HUES48 (cell line): ENCODE measurements at regions not wholly inside any gene's neighbourhood (a gene's known extent, or its start where the extent isn't known, plus 50 kb on each side); places are given as distances from the start of the nearest gene placed in this dataset.
"Not testable (repeated sequence)": the region's sequence is repeated elsewhere in the genome, so short reads cannot be mapped to it uniquely, and the experiment has no call there.

Source experiments
- H3K27ac ChIP-seq: one replicate; pipeline ENCODE4 v1.7.0; 2013; ENCODE audit warnings: low read depth, low read length, inconsistent platforms
- H3K27me3 ChIP-seq: 2 replicates; pipeline ENCODE4 v1.6.1; 2013; ENCODE audit warnings: mild to moderate bottlenecking, low read length; ENCODE audit not compliant: control insufficient read depth, insufficient read depth
- H3K36me3 ChIP-seq: 2 replicates; pipeline ENCODE4 v1.6.1; 2013; ENCODE audit warnings: low read length; ENCODE audit not compliant: control insufficient read depth, insufficient read depth
- H3K4me1 ChIP-seq: 2 replicates; pipeline ENCODE4 v1.6.1; 2013; ENCODE audit warnings: mild to moderate bottlenecking, low read length; ENCODE audit not compliant: control insufficient read depth, insufficient read depth
- H3K4me3 ChIP-seq: 2 replicates; pipeline ENCODE4 v1.5.1; 2013; ENCODE audit warnings: mild to moderate bottlenecking, low read depth, low read length
- H3K9ac ChIP-seq: 2 replicates; pipeline ENCODE4 v1.6.1; 2013; ENCODE audit warnings: mild to moderate bottlenecking, low read depth, low read length, moderate library complexity
- H3K9me3 ChIP-seq: 2 replicates; pipeline ENCODE4 v1.6.1; 2013; ENCODE audit warnings: low read length; ENCODE audit not compliant: control insufficient read depth, insufficient read depth

GRCh38 chr11:81255895-81256294 lies 1477.8 kb downstream of the FAM181B start:
- H3K9me3 ChIP-seq = no peaks in the 10 kb centered on the region
- H3K36me3 ChIP-seq = no peaks in the 10 kb centered on the region

DNA sequence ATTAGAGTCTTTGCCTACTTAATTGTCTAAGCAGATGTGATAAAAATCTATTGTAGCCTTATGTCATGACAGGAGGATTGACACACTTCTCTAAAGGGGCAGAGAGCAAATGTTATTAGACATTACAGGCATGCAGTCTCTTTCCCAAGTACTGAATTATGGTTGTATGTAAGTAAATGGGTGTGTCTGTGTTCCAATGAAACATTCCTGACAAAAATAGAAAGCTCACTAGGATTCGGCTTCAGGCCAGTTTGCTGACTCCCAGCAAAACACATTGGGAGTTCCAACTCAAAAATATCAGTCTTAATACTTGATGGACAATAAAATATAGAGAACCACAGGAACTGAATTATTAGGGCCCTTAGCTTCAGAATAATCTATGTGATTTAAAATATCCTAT lies 1480.4 kb downstream of the FAM181B start:
- H3K4me3 ChIP-seq = no peak overlapping the region
- H3K9ac ChIP-seq = no peak overlapping the region
- H3K27me3 ChIP-seq = no peaks in the 10 kb centered on the region
- H3K36me3 ChIP-seq = no peaks in the 10 kb centered on the region
- H3K4me1 ChIP-seq = no peaks in the 10 kb centered on the region
- H3K27ac ChIP-seq = no peak overlapping the region
- H3K9me3 ChIP-seq = no peaks in the 10 kb centered on the region

More at GRCh38 chr11:81255895-81256294, 1477.8 kb downstream of the FAM181B start:
- no peak overlapping the region for H3K27ac ChIP-seq
- H3K4me1 ChIP-seq = no peaks in the 10 kb centered on the region
- H3K27me3 ChIP-seq = no peaks in the 10 kb centered on the region
- H3K4me3 ChIP-seq = no peak overlapping the region
- H3K9ac ChIP-seq = no peak overlapping the region

DNA sequence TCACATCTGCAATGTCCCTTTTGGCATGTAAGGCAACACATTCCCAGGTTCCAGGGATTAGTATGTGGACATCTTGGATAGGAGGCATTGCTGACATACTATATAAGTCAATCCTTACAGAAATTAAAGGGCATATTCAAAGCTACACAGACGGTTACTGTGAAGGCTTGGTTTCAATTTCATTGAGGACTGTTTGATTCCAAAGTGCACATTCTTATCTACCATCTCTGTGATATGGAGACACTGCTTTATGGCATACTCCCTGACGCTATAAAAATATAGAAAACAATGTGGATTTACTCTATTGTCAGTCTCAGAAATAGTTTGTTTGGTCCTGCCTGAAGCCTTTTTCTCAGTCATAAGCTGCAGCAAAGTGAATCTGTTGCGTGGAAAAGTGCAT lies 1486.7 kb downstream of the FAM181B start:
- no peak overlapping the region for H3K9ac ChIP-seq
- no peaks in the 10 kb centered on the region for H3K9me3 ChIP-seq
- H3K27ac ChIP-seq = no peak overlapping the region
- no peaks in the 10 kb centered on the region for H3K27me3 ChIP-seq
- H3K36me3 ChIP-seq = no peaks in the 10 kb centered on the region
- H3K4me3 ChIP-seq = no peak overlapping the region
- no peaks in the 10 kb centered on the region for H3K4me1 ChIP-seq

GRCh38 chr11:81245791-81246190 lies 1487.9 kb downstream of the FAM181B start:
- H3K36me3 ChIP-seq = no peaks in the 10 kb centered on the region
- H3K9me3 ChIP-seq = no peaks in the 10 kb centered on the region
- H3K4me1 ChIP-seq = no peaks in the 10 kb centered on the region
- no peak overlapping the region for H3K27ac ChIP-seq
- H3K27me3 ChIP-seq = no peaks in the 10 kb centered on the region
- no peak overlapping the region for H3K9ac ChIP-seq
- no peak overlapping the region for H3K4me3 ChIP-seq

- Histone ChIP-seq H3K9me3 (no peaks in the 10 kb centered on the region), H3K9ac (no peak overlapping the region), H3K4me3 (no peak overlapping the region), H3K36me3 (no peaks in the 10 kb centered on the region), H3K4me1 (no peaks in the 10 kb centered on the region), H3K27ac (no peak overlapping the region), H3K27me3 (no peaks in the 10 kb centered on the region)
These were observed 1491.9 kb downstream of the FAM181B start for GRCh38 chr11:81241672-81242275.

GRCh38 chr11:81237139-81237538 lies 1496.5 kb downstream of the FAM181B start:
- H3K9me3 ChIP-seq = no peaks in the 10 kb centered on the region
- H3K36me3 ChIP-seq = no peaks in the 10 kb centered on the region
- H3K27ac ChIP-seq = no peak overlapping the region
- no peak overlapping the region for H3K4me3 ChIP-seq
- H3K27me3 ChIP-seq = no peaks in the 10 kb centered on the region
- H3K9ac ChIP-seq = no peak overlapping the region
- no peaks in the 10 kb centered on the region for H3K4me1 ChIP-seq

DNA sequence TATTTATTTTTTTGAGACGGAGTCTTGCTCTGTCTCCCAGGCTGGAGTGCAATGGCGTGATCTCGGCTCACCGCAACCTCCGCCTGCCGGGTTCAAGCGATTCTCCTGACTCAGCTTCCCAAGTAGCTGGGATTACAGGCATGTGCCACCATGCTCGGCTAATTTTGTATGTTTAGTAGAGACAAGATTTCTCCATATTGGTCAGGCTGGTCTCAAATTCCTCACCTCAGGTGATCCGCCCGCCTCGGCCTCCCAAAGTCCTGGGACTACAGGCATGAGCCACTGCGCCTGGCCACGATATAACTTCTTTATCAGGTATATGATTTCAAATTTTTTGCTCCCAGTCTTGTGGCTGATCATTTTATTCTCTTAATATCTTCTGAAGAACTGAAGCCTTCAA lies 1506.3 kb downstream of the FAM181B start:
- H3K4me1 ChIP-seq, H3K27ac ChIP-seq, H3K27me3 ChIP-seq, H3K9ac ChIP-seq, H3K4me3 ChIP-seq, H3K36me3 ChIP-seq, H3K9me3 ChIP-seq: not testable (repeated sequence)

DNA sequence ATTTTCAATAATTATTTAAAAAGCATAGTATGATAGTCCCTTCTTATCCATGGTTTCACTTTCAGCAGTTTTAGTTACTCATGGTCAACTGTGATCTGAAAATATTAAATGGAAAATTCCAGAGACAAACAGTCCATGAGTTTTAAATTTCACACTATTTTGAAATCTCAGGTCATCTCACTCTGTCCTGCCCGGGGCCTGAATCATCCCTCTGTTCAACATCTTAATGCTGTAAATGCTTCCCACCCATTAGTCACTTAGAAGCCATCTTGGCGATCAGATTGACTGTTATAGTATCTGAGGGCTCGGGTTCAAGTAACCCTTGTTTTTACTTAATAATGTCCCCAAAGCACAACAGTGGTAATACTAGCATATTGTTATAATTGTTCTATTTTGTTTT lies 1509.3 kb downstream of the FAM181B start:
- Histone ChIP-seq H3K9ac (no peak overlapping the region), H3K4me3 (no peak overlapping the region), H3K27me3 (no peaks in the 10 kb centered on the region), H3K27ac (no peak overlapping the region), H3K9me3 (no peaks in the 10 kb centered on the region), H3K4me1 (no peaks in the 10 kb centered on the region), H3K36me3 (no peaks in the 10 kb centered on the region)

GRCh38 chr11:81222491-81222890 lies 1511.2 kb downstream of the FAM181B start:
- Histone ChIP-seq H3K9me3 (no peaks in the 10 kb centered on the region), H3K4me1 (no peaks in the 10 kb centered on the region), H3K36me3 (no peaks in the 10 kb centered on the region), H3K27me3 (no peaks in the 10 kb centered on the region), H3K27ac (no peak overlapping the region), H3K9ac (no peak overlapping the region), H3K4me3 (no peak overlapping the region)

DNA sequence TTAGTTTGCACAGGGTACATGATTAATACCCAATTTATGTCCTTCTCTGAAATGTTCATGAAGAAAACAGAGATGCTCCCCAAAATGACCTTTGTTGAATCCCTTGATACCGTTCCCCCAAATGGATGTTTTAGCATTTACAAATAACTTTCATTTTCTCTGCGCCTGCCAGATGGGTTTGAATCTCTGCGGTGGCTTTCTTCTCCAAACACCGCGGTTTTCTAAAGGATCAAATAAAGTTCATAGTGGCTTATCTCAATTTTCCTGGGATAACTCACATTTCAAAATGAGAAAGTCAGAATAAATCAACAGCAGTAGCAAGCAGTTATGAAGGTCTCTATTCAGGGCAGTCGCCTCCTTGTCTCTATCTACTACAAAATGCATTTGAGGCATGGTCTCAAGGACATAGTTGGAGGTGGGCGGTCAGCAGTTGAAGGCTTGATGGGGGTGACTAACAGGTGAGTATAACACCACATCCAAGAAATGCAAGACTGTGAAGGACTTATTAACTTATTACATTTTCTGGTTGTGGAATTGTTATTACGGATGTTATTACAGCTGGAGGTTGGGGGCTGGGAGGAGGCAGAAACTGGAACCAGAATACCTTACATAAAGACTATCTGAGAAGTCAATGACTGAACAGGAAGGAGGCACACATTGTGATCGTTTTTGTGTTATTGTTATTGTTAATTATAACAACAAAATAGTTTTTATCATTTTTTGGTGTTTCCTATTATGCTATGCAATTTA lies 1513.3 kb downstream of the FAM181B start:
- Histone ChIP-seq H3K9ac (no peak overlapping the region), H3K4me1 (no peaks in the 10 kb centered on the region), H3K27me3 (no peaks in the 10 kb centered on the region), H3K9me3 (no peaks in the 10 kb centered on the region), H3K4me3 (no peak overlapping the region), H3K36me3 (no peaks in the 10 kb centered on the region), H3K27ac (no peak overlapping the region)

DNA sequence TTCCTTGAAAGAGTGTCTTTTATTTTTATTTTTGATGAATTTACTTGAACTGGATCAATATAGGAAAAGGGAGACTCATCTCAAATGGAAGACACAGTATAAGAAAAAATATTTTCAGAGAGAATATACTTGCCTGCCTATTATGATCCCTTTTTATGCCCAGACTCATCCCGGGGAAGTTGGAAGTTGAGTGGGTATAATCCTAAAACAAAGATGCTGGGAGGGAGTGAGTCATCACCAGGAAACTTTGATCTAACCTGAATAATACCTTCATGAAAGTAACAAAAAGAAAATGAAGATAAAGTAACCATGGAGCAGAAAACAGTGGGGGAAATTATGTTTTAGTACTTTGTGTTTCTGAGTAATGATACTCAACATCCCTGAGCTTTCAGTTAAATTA lies 1514.0 kb downstream of the FAM181B start:
- H3K36me3 ChIP-seq = no peaks in the 10 kb centered on the region
- H3K4me3 ChIP-seq = no peak overlapping the region
- H3K9ac ChIP-seq = no peak overlapping the region
- no peaks in the 10 kb centered on the region for H3K27me3 ChIP-seq
- H3K27ac ChIP-seq = no peak overlapping the region
- peaks cover 3% of the 10 kb centered on the region for H3K9me3 ChIP-seq
- H3K4me1 ChIP-seq = no peaks in the 10 kb centered on the region
